RPMI7951 (cell line): ENCODE measurements at regions not wholly inside any gene's neighbourhood (a gene's known extent, or its start where the extent isn't known, plus 50 kb on each side); places are given as distances from the start of the nearest gene placed in this dataset.
"Not testable (repeated sequence)": the region's sequence is repeated elsewhere in the genome, so short reads cannot be mapped to it uniquely, and the experiment has no call there.

Source experiments
- DNase-seq: peaks from one replicate; pipeline ENCODE4 v3.0.0-alpha.2; 2012; ENCODE audit warnings: low read depth

GRCh38 chr4:143819029-143819428 lies 86.3 kb downstream of the GYPE start:
- no peak for DNase-seq

- DNase-seq = not testable (repeated sequence)
Measured at GRCh38 chr4:143817866-143818265, 87.5 kb downstream of the GYPE start.

- DNase-seq = not testable (repeated sequence)
Measured at GRCh38 chr4:143815375-143815774, 90.0 kb downstream of the GYPE start.

- not testable (repeated sequence) for DNase-seq
Measured at GRCh38 chr4:143813431-143814154, 91.8 kb downstream of the GYPE start.

GRCh38 chr4:143791693-143792092 lies 91.2 kb upstream of the FREM3 start:
- not testable (repeated sequence) for DNase-seq

- DNase-seq = not testable (repeated sequence)
Measured at GRCh38 chr4:143790425-143790824, 90.0 kb upstream of the FREM3 start.

GRCh38 chr4:143789618-143790017 lies 89.1 kb upstream of the FREM3 start:
- DNase-seq = not testable (repeated sequence)

GRCh38 chr4:143784567-143784966 lies 84.1 kb upstream of the FREM3 start:
- no peak for DNase-seq

GRCh38 chr4:143782521-143782920 lies 82.0 kb upstream of the FREM3 start:
- no peak for DNase-seq

GRCh38 chr4:143773998-143774895 lies 73.8 kb upstream of the FREM3 start:
- DNase-seq = peak; percentile 4

- no peak for DNase-seq
Measured at GRCh38 chr4:143771269-143771668, 70.8 kb upstream of the FREM3 start.

- peak; percentile 12 for DNase-seq
Measured at GRCh38 chr4:143768007-143768591, 67.6 kb upstream of the FREM3 start.

- DNase-seq = no peak
Measured at GRCh38 chr4:143763587-143763986, 63.1 kb upstream of the FREM3 start.

GRCh38 chr4:143762511-143762910 lies 62.0 kb upstream of the FREM3 start:
- no peak for DNase-seq
